Spleen (tissue), 7 donors: ENCODE measurements at regions not wholly inside any gene's neighbourhood (a gene's known extent, or its start where the extent isn't known, plus 50 kb on each side); places are given as distances from the start of the nearest gene placed in this dataset.

Experiments used
- CTCF ChIP-seq, 11 experiments: fragments of 200-600 bp in 7 of 11; fragments of 450-650 bp in 4 of 11; sonication (generic) in 4 of 11; IDR thresholded peaks in 8 of 11; conservative IDR thresholded peaks in 3 of 11; 1 replicate in 7 of 11; 2 replicates in 4 of 11; pipeline versions ENCODE4 v1.4.0 to v1.8.0; 2016 to 2021; ENCODE audit warnings: antibody characterized with exemption in 11 of 11, inconsistent platforms in 4 of 11, mild to moderate bottlenecking in 1 of 11
- POLR2A ChIP-seq, 3 donors: fragments of 450-650 bp; IDR thresholded peaks; one replicate each; pipeline ENCODE4 v1.5.1; 2017; ENCODE audit warnings: antibody characterized with exemption in 3 of 3, mild to moderate bottlenecking in 1 of 3
- donor health status: DM: no; HTN: no; CAD: no; lungs with moderate emphysema.
- donor health status: DM: no; HTN: no; CAD: no.
- donor health status: DM: no; HTN: no; CAD: no.

GRCh38 chr10:118114992-118115391, 68.3 kb upstream of the RAB11FIP2 start:
- TF ChIP-seq POLR2A (IDR thresholded peaks at IDR 0.05) (no peak), CTCF (IDR thresholded peaks at IDR 0.05 in 8 of 11, conservative IDR thresholded peaks at IDR 0.05 in 3 of 11) (no peak)
